ENCODE measurements at regions not wholly inside any gene's neighbourhood (a gene's known extent, or its start where the extent isn't known, plus 50 kb on each side); places are given as distances from the start of the nearest gene placed in this dataset.

GRCh38 chr6:153591159-153591558 is 447.9 kb upstream of the OPRM1 start:
- Mint-ChIP-seq H3K4me3 (no peak overlapping the region), H3K36me3 (ENCODE audit: low read depth) (no peaks in the 10 kb centered on the region), H3K27ac (peak overlapping the region in 1 of 3 experiments; percentile 30), H3K9me3 (no peaks in the 10 kb centered on the region), H3K27me3 (ENCODE audit: low read depth) (no peaks in the 10 kb centered on the region), H3K4me1 (peaks cover 4% of the 10 kb centered on the region)
- TF ChIP-seq, protein P1, sequence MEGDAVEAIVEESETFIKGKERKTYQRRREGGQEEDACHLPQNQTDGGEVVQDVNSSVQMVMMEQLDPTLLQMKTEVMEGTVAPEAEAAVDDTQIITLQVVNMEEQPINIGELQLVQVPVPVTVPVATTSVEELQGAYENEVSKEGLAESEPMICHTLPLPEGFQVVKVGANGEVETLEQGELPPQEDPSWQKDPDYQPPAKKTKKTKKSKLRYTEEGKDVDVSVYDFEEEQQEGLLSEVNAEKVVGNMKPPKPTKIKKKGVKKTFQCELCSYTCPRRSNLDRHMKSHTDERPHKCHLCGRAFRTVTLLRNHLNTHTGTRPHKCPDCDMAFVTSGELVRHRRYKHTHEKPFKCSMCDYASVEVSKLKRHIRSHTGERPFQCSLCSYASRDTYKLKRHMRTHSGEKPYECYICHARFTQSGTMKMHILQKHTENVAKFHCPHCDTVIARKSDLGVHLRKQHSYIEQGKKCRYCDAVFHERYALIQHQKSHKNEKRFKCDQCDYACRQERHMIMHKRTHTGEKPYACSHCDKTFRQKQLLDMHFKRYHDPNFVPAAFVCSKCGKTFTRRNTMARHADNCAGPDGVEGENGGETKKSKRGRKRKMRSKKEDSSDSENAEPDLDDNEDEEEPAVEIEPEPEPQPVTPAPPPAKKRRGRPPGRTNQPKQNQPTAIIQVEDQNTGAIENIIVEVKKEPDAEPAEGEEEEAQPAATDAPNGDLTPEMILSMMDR (IDR thresholded peaks at IDR 0.05; ENCODE audit: unreplicated experiment in 3 of 3) = no peak

DNA sequence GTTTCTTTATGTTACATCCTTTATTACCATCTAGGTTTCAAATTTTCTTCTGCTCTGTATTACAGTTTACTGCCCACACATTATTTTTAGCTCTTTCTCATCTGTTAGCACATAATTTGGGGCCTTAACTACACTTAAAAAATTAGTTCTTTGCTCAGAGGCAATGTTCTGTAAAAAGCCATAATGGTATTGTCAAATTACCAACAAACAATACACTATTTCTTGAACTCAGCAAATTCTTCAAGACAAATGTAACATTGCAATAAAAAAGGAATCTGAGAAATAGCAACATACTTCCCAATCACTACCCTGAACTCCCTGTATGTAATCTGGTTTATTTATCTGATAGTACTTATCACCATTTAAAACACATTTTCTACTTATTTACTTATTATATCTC is 448.6 kb upstream of the OPRM1 start:
- Mint-ChIP-seq H3K27me3 (ENCODE audit: low read depth) (no peaks in the 10 kb centered on the region), H3K27ac (no peak overlapping the region), H3K36me3 (ENCODE audit: low read depth) (no peaks in the 10 kb centered on the region), H3K4me1 (peaks cover 4% of the 10 kb centered on the region), H3K9me3 (no peaks in the 10 kb centered on the region), H3K4me3 (no peak overlapping the region)
- TF ChIP-seq, protein P1 (IDR thresholded peaks at IDR 0.05; ENCODE audit: unreplicated experiment in 3 of 3) = no peak

GRCh38 chr6:153588330-153588729 is 450.7 kb upstream of the OPRM1 start:
- Mint-ChIP-seq H3K4me1 (peaks cover 4% of the 10 kb centered on the region), H3K4me3 (no peak overlapping the region), H3K36me3 (ENCODE audit: low read depth) (no peaks in the 10 kb centered on the region), H3K27ac (no peak overlapping the region), H3K9me3 (no peaks in the 10 kb centered on the region), H3K27me3 (ENCODE audit: low read depth) (no peaks in the 10 kb centered on the region)
- TF ChIP-seq, protein P1 (IDR thresholded peaks at IDR 0.05; ENCODE audit: unreplicated experiment in 3 of 3) = no peak

GRCh38 chr6:153583685-153584084 is 452.6 kb upstream of the RGS17 start:
- H3K36me3 Mint-ChIP-seq (ENCODE audit: low read depth) = no peaks in the 10 kb centered on the region
- TF ChIP-seq, protein P1 (IDR thresholded peaks at IDR 0.05; ENCODE audit: unreplicated experiment in 3 of 3) = no peak
- no peaks in the 10 kb centered on the region for H3K4me1 Mint-ChIP-seq
- no peak overlapping the region for H3K4me3 Mint-ChIP-seq
- peaks cover under 1% of the 10 kb centered on the region for H3K9me3 Mint-ChIP-seq
- no peaks in the 10 kb centered on the region for H3K27me3 Mint-ChIP-seq (ENCODE audit: low read depth)
- H3K27ac Mint-ChIP-seq = no peak overlapping the region

GRCh38 chr6:153580776-153581175 is 449.7 kb upstream of the RGS17 start:
- peaks cover 2% of the 10 kb centered on the region for H3K9me3 Mint-ChIP-seq
- TF ChIP-seq, protein P1 (IDR thresholded peaks at IDR 0.05; ENCODE audit: unreplicated experiment in 3 of 3) = no peak
- no peak overlapping the region for H3K27ac Mint-ChIP-seq
- no peaks in the 10 kb centered on the region for H3K27me3 Mint-ChIP-seq (ENCODE audit: low read depth)
- no peaks in the 10 kb centered on the region for H3K36me3 Mint-ChIP-seq (ENCODE audit: low read depth)
- no peaks in the 10 kb centered on the region for H3K4me1 Mint-ChIP-seq
- H3K4me3 Mint-ChIP-seq = no peak overlapping the region

- TF ChIP-seq, protein P1 (IDR thresholded peaks at IDR 0.05; ENCODE audit: unreplicated experiment in 3 of 3) = no peak
- Mint-ChIP-seq H3K9me3 (peaks cover 2% of the 10 kb centered on the region), H3K27me3 (ENCODE audit: low read depth) (no peaks in the 10 kb centered on the region), H3K27ac (no peak overlapping the region), H3K4me3 (no peak overlapping the region), H3K4me1 (peaks cover 12% of the 10 kb centered on the region), H3K36me3 (ENCODE audit: low read depth) (no peaks in the 10 kb centered on the region)
Observed at GRCh38 chr6:153575528-153575927, 444.4 kb upstream of the RGS17 start.

Measured in nephron (organoid).